Upper lobe of left lung (tissue), 4 donors: ENCODE measurements at regions not wholly inside any gene's neighbourhood (a gene's known extent, or its start where the extent isn't known, plus 50 kb on each side); places are given as distances from the start of the nearest gene placed in this dataset.

Source experiments
- EP300 ChIP-seq, 4 donors: sonication (generic); formaldehyde crosslinking; IDR thresholded peaks; one replicate each; pipeline ENCODE4 v1.5.1; 2017; ENCODE audit warnings: antibody characterized with exemption in 4 of 4, control low read depth in 2 of 4
- POLR2AphosphoS5 ChIP-seq, 2 donors: sonication (generic); formaldehyde crosslinking; IDR thresholded peaks; one replicate each; pipeline ENCODE4 v1.5.1; 2017; ENCODE audit warnings: antibody characterized with exemption in 2 of 2
- TF ChIP-seq, protein P1 (sequence below), 6 experiments: fragments of 450-650 bp in 4 of 6; fragments of 200-600 bp in 2 of 6; sonication (generic) in 2 of 6; IDR thresholded peaks; one replicate each; pipeline ENCODE4 v1.5.1; 2016 to 2019; ENCODE audit warnings: antibody characterized with exemption in 6 of 6

DNA sequence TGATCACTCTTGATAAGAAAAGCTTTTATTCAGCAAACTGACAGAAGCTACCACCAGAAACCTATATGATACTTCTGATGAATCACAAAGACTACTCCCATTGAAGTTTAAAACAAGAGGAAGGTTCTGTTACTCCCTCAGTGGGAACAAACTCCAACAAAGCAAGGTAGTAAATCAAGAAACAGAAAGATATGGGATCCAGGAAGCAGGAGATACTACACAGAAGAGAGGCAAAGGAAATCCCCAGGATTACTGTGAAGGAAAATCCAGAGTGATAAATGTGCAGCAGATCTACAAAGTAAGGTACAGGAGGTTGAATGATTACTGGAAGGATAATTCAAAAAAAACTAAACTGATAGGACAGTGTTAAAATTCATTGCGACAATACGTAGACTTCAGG, 222.4 kb downstream of the HHIP start:
- TF ChIP-seq, protein P1, sequence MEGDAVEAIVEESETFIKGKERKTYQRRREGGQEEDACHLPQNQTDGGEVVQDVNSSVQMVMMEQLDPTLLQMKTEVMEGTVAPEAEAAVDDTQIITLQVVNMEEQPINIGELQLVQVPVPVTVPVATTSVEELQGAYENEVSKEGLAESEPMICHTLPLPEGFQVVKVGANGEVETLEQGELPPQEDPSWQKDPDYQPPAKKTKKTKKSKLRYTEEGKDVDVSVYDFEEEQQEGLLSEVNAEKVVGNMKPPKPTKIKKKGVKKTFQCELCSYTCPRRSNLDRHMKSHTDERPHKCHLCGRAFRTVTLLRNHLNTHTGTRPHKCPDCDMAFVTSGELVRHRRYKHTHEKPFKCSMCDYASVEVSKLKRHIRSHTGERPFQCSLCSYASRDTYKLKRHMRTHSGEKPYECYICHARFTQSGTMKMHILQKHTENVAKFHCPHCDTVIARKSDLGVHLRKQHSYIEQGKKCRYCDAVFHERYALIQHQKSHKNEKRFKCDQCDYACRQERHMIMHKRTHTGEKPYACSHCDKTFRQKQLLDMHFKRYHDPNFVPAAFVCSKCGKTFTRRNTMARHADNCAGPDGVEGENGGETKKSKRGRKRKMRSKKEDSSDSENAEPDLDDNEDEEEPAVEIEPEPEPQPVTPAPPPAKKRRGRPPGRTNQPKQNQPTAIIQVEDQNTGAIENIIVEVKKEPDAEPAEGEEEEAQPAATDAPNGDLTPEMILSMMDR (IDR thresholded peaks at IDR 0.05): no peak
- TF ChIP-seq EP300 (IDR thresholded peaks at IDR 0.05) (no peak), POLR2AphosphoS5 (IDR thresholded peaks at IDR 0.05) (no peak)
